Spinal cord (tissue), 9 donors: ENCODE measurements at regions not wholly inside any gene's neighbourhood (a gene's known extent, or its start where the extent isn't known, plus 50 kb on each side); places are given as distances from the start of the nearest gene placed in this dataset.
A peak's percentile ranks its signal among the peaks of the same experiment; 100 is the strongest.
"Not testable (repeated sequence)": the region's sequence is repeated elsewhere in the genome, so short reads cannot be mapped to it uniquely, and the experiment has no call there.

Experiments used
- DNase-seq, 6 donors: peaks; one replicate each; pipeline versions ENCODE4 v3.0.0 to v3.0.0-alpha.2; 2013 to 2015; ENCODE audit warnings: low spot score in 6 of 6, low read depth in 4 of 6
- H3K27ac ChIP-seq: one replicate; pipeline ENCODE4 v1.5.1; 2013; ENCODE audit warnings: low read depth, low read length, control low read depth
- H3K27me3 ChIP-seq: one replicate; pipeline ENCODE4 v1.6.1; 2013; ENCODE audit warnings: low read length; ENCODE audit not compliant: control insufficient read depth, insufficient read depth
- H3K36me3 ChIP-seq: one replicate; pipeline ENCODE4 v1.6.1; 2013; ENCODE audit warnings: low read length; ENCODE audit not compliant: control insufficient read depth, insufficient read depth
- H3K4me1 ChIP-seq: one replicate; pipeline ENCODE4 v1.6.1; 2013; ENCODE audit warnings: low read length; ENCODE audit not compliant: control insufficient read depth, insufficient read depth
- H3K4me3 ChIP-seq: one replicate; pipeline ENCODE4 v1.5.1; 2013; ENCODE audit warnings: low read depth, low read length, control low read depth
- H3K9me3 ChIP-seq: one replicate; pipeline ENCODE4 v1.6.1; 2013; ENCODE audit warnings: low read length; ENCODE audit not compliant: control insufficient read depth, insufficient read depth
- WGBS: methylation state at CpG from one replicate; pipeline ENCODE4 v1.1.5; 2013; ENCODE audit warnings: missing lambda C conversion rate; ENCODE audit not compliant: insufficient coverage; 5-methylcytosine and 5-hydroxymethylcytosine counted together
- donor health status: healthy.

DNA sequence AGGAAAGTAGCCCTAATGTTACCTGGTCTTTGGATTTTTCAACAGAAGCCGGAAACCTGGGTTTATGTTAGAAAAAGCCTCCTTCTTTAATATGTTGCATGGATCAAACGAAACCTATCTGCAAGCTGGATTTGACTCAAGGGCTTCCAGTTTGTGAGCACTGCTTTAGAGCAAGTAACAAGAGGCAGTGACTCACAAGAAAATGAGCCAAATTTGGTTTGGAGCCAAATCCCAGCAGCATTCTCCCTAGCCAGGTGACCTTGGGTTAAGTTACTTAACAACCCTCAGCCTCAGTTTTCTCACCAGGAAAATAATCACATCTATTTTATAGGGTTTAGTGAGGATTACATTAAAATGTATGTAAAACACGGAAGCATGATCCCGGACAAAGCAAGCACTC, 215.2 kb upstream of the PRICKLE2 start:
- H3K9me3 ChIP-seq = no peaks in the 10 kb centered on the region
- no peak overlapping the region for H3K27ac ChIP-seq
- no peak overlapping the region for H3K4me3 ChIP-seq
- 50% methylated on average over 1 of the region's 4 CpGs for WGBS
- peaks cover 29% of the 10 kb centered on the region for H3K4me1 ChIP-seq
- DNase-seq = peak in 2 of 6 donors; percentile 33 to 56
- H3K36me3 ChIP-seq = no peaks in the 10 kb centered on the region
- H3K27me3 ChIP-seq = peaks cover 9% of the 10 kb centered on the region

DNA sequence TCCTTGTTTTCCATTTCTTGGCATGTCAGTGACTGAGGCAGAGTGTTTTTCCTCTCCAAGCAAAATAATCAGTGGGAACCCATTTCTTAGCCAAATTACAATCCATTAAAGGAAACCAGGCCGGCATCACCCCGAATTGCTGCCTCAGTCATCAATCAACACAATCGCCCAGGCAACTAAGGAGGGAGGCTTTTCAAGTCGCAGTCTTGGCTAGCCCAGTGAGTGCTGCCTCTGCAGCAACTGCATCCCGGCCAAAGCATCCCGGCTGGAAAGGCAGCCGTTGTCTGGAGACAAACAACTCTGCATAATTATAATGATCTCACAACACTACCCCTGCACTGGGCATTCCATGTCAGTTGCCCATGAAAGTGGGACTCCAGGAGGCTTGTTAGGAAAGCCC, 213.5 kb upstream of the PRICKLE2 start:
- Histone ChIP-seq H3K27me3 (peaks cover 1% of the 10 kb centered on the region), H3K4me3 (no peak overlapping the region), H3K9me3 (no peaks in the 10 kb centered on the region), H3K4me1 (peaks cover 15% of the 10 kb centered on the region), H3K36me3 (no peaks in the 10 kb centered on the region), H3K27ac (no peak overlapping the region)
- 16% methylated on average over 7 of the region's 7 CpGs for WGBS
- DNase-seq = peak in 4 of 6 donors; percentile 61 to 90 (median 75)

- H3K9me3 ChIP-seq = no peaks in the 10 kb centered on the region
- peaks cover 13% of the 10 kb centered on the region for H3K4me1 ChIP-seq
- H3K27me3 ChIP-seq = no peaks in the 10 kb centered on the region
- no peak overlapping the region for H3K4me3 ChIP-seq
- WGBS = no CpG with 5 or more reads among the region's 1 CpG
- peak in 1 of 6 donors; percentile 76 for DNase-seq
- no peak overlapping the region for H3K27ac ChIP-seq
- no peaks in the 10 kb centered on the region for H3K36me3 ChIP-seq
Measured at GRCh38 chr3:64438066-64438465, 212.8 kb upstream of the PRICKLE2 start.

DNA sequence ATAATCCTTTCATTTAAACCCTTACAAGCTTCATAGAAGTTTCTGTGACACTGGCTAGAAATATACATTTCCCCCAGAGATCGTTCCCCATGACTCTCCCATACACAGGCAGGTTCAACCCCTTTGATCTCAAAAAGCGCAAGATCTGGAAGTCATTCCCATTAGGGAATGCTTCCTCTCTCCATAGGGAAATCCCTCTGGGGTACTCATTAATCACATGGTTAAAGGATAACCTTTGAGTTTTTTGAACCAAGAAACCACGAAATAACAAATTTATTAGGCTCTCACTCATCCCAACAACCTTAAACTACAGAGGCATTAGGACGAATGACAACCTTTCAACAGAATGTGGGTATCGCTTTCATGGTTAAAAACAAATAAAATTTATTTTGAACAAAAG, 211.9 kb upstream of the PRICKLE2 start:
- H3K27ac ChIP-seq = no peak overlapping the region
- no peak overlapping the region for H3K4me3 ChIP-seq
- WGBS = 71% methylated on average over 2 of the region's 5 CpGs
- H3K27me3 ChIP-seq = no peaks in the 10 kb centered on the region
- no peaks in the 10 kb centered on the region for H3K9me3 ChIP-seq
- peaks cover 10% of the 10 kb centered on the region for H3K4me1 ChIP-seq
- no peak for DNase-seq
- H3K36me3 ChIP-seq = no peaks in the 10 kb centered on the region

DNA sequence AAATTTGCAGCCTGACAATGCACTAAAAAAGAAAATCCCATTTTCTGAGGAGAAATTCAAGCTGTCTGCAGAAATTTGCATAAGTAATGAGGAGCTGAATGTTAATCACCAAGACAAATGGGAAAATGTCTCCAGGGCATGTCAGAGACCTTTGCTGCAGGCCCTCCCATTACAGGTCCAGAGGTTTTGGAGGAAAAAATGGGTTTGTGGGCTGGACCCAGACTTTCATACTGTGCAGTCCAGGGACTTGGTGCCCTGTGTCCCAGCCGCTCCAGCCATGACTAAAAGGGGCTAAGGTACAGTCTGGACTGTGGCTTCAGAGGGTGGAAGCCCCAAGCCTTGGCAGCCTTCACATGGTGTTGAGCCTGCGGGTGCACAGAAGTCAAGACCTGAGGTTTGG, 209.8 kb upstream of the PRICKLE2 start:
- not testable (repeated sequence) for H3K4me1 ChIP-seq, H3K27me3 ChIP-seq, H3K9me3 ChIP-seq, H3K36me3 ChIP-seq, H3K4me3 ChIP-seq, DNase-seq, H3K27ac ChIP-seq
- 96% methylated on average over 2 of the region's 2 CpGs for WGBS

- 60% methylated on average over 1 of the region's 3 CpGs for WGBS
- no peak for DNase-seq
- H3K9me3 ChIP-seq = no peaks in the 10 kb centered on the region
- no peak overlapping the region for H3K27ac ChIP-seq
- H3K4me3 ChIP-seq = no peak overlapping the region
- no peaks in the 10 kb centered on the region for H3K4me1 ChIP-seq
- no peaks in the 10 kb centered on the region for H3K36me3 ChIP-seq
- no peaks in the 10 kb centered on the region for H3K27me3 ChIP-seq
Measured at GRCh38 chr3:64432870-64433269, 207.6 kb upstream of the PRICKLE2 start.

- Histone ChIP-seq H3K4me1 (no peaks in the 10 kb centered on the region), H3K4me3 (no peak overlapping the region), H3K36me3 (no peaks in the 10 kb centered on the region), H3K27ac (no peak overlapping the region), H3K27me3 (no peaks in the 10 kb centered on the region), H3K9me3 (no peaks in the 10 kb centered on the region)
- peak in 1 of 6 donors; percentile 44 for DNase-seq
- WGBS = 70% methylated on average over 3 of the region's 6 CpGs
Measured at GRCh38 chr3:64431526-64432091, 206.3 kb upstream of the PRICKLE2 start.

- no peaks in the 10 kb centered on the region for H3K9me3 ChIP-seq
- WGBS = 69% methylated on average over 3 of the region's 3 CpGs
- no peak overlapping the region for H3K27ac ChIP-seq
- no peaks in the 10 kb centered on the region for H3K27me3 ChIP-seq
- H3K4me1 ChIP-seq = no peaks in the 10 kb centered on the region
- H3K4me3 ChIP-seq = no peak overlapping the region
- no peak for DNase-seq
- H3K36me3 ChIP-seq = no peaks in the 10 kb centered on the region
Measured at GRCh38 chr3:64427671-64428070, 202.4 kb upstream of the PRICKLE2 start.

DNA sequence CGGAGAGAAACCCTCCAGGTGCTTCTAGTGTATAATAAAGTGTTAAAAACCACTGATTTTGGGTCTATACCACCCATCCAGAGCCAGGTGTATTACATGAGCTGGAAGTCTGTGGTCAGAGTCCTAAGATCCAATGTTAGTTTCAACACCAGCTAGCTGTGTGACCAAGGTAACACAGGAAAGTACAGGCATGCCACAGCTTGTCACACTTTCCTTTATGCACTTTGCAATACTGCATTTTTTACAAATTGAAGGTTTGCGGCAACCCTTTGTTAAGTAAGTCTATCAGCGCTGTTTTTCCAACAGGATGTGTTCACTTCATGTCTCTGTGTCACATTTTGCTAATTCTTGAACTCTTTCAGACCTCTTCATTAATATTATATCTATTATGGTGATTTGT, 201.3 kb upstream of the PRICKLE2 start:
- Histone ChIP-seq H3K27ac (no peak overlapping the region), H3K9me3 (no peaks in the 10 kb centered on the region), H3K36me3 (no peaks in the 10 kb centered on the region), H3K4me3 (no peak overlapping the region), H3K27me3 (no peaks in the 10 kb centered on the region), H3K4me1 (no peaks in the 10 kb centered on the region)
- DNase-seq = no peak
- 100% methylated on average over 2 of the region's 3 CpGs for WGBS

DNA sequence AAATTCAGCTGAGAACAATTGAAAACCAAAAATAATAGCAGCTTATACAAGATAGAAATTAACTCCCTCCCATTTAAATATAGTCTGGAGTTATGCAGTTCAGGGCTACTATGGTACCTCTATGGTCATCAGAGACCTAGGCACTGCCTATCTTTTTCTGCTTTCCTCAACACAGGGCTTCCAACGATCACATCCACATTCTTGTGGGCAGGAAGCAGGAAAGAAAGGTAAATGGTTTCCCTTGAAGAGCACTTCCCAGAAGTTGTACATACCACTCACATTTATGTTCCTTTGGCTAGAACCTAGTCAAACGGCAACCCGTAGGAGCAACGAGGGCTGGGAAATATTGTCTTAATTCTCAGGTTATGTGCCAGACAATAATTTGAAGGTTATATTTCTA, 197.7 kb upstream of the PRICKLE2 start:
- Histone ChIP-seq H3K4me3 (no peak overlapping the region), H3K27me3 (no peaks in the 10 kb centered on the region), H3K36me3 (no peaks in the 10 kb centered on the region), H3K9me3 (no peaks in the 10 kb centered on the region), H3K27ac (no peak overlapping the region), H3K4me1 (peaks cover 1% of the 10 kb centered on the region)
- no peak for DNase-seq
- no CpG with 5 or more reads among the region's 4 CpGs for WGBS
